ENCODE measurements at regions not wholly inside any gene's neighbourhood (a gene's known extent, or its start where the extent isn't known, plus 50 kb on each side); places are given as distances from the start of the nearest gene placed in this dataset.

DNA sequence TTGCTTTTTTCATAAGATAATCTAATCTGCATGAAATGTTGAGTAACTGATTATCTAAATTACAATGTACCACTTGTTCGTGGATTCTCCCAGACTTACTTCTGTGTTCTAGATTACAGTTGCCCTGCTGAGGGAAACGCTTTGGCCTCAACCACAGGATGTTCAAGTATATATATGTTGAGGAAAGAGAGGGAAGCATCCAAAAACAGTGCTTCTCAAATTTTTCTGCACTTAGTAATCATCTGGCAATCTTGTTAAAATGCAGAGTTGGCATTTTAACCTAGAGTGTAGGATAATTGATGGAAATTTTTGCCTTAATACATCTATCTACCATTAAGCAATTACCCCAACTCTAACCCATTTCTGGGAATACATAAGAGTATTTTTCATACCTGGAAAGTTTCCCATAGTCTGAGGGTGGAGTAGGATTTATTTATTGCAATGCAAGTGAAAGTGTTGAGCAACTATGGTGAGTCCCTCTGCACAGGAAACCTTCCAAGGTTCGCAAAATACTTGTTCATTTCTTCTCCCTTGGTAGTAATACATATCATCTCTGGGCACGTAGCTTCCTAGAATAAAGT lies 59.6 kb upstream of the C1GALT1 start:
- FAIRE-seq, result no peak

- no peak for FAIRE-seq
These were observed 56.4 kb upstream of the C1GALT1 start for GRCh38 chr7:7125963-7126362.

- no peak for FAIRE-seq
These were observed 54.6 kb upstream of the C1GALT1 start for GRCh38 chr7:7127773-7128172.

DNA sequence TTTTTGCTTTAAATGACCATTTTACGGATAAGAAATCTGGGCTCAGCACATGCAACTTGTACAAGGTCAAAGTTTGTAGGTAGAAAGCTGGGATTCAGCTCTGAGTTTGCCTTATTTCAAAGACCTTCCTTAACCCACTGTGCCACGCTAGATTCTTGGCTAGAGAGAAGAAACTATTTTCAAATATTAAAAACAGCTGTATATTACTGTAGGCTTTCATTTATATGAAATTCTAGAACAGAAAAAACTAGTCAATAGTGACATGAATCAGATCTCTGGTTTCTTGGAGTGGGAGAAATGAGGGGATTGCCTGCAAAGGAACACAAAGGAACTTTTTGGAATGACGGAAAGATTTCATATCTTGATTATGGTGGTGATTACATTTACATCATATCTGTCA lies 53.0 kb upstream of the C1GALT1 start:
- no peak for FAIRE-seq

GRCh38 chr7:7131273-7131672 lies 51.1 kb upstream of the C1GALT1 start:
- FAIRE-seq, result no peak
